Keratinocyte (primary cell): ENCODE measurements at regions not wholly inside any gene's neighbourhood (a gene's known extent, or its start where the extent isn't known, plus 50 kb on each side); places are given as distances from the start of the nearest gene placed in this dataset.

Source experiments
- DNase-seq: peaks from one replicate; pipeline ENCODE4 v3.0.0-alpha.2; 2011; ENCODE audit warnings: low read depth, missing footprints, low spot score
- FAIRE-seq: peaks from 2 replicates; lab custom pipeline; 2011; peaks lifted over from hg19 to GRCh38; lab: Jason Lieb, UNC
- H2AFZ ChIP-seq: 2 replicates; pipeline ENCODE4 v1.6.0; 2012; ENCODE audit warnings: low read length, control low read depth, inconsistent platforms; ENCODE audit not compliant: control insufficient read depth
- H3K27ac ChIP-seq: 2 replicates; pipeline ENCODE4 v1.5.1; 2011; ENCODE audit warnings: low read length; ENCODE audit not compliant: control insufficient read depth, insufficient read depth
- H3K27me3 ChIP-seq: 3 replicates; pipeline ENCODE4 v1.6.0; 2011; ENCODE audit warnings: low read length; ENCODE audit not compliant: control insufficient read depth, insufficient read depth; ENCODE audit errors: extremely low read depth
- H3K36me3 ChIP-seq, 2 experiments: 2 replicates in 1 of 2; 3 replicates in 1 of 2; pipeline ENCODE4 v1.5.1; 2011; ENCODE audit warnings: low read length in 2 of 2, mild to moderate bottlenecking in 1 of 2; ENCODE audit not compliant: control insufficient read depth in 2 of 2, insufficient read depth in 2 of 2; ENCODE audit errors: extremely low read depth in 1 of 2
- H3K4me1 ChIP-seq: 3 replicates; pipeline ENCODE4 v1.5.1; 2011; ENCODE audit warnings: low read length; ENCODE audit not compliant: control insufficient read depth, insufficient read depth; ENCODE audit errors: extremely low read depth
- H3K4me2 ChIP-seq: 3 replicates; pipeline ENCODE4 v1.6.0; 2011; ENCODE audit warnings: low read depth, low read length; ENCODE audit not compliant: control insufficient read depth, insufficient read depth; ENCODE audit errors: extremely low read depth
- H3K4me3 ChIP-seq, 3 experiments: fragments of 200-600 bp in 1 of 3; sonication (generic) in 1 of 3; 2 replicates in 2 of 3; 3 replicates in 1 of 3; pipeline ENCODE4 v1.5.1; 2011 to 2016; ENCODE audit warnings: low read length in 3 of 3, mild to moderate bottlenecking in 3 of 3, control low read depth in 2 of 3, inconsistent platforms in 1 of 3, low read depth in 1 of 3, mixed read lengths in 1 of 3, mixed run types in 1 of 3, moderate library complexity in 1 of 3; ENCODE audit not compliant: control insufficient read depth in 2 of 3, insufficient read depth in 2 of 3; ENCODE audit errors: extremely low read depth in 1 of 3
- H3K79me2 ChIP-seq: 2 replicates; pipeline ENCODE4 v1.6.0; 2012; ENCODE audit warnings: low read length; ENCODE audit not compliant: control insufficient read depth, insufficient read depth
- H3K9ac ChIP-seq: 3 replicates; pipeline ENCODE4 v1.6.0; 2011; ENCODE audit warnings: low read length; ENCODE audit not compliant: control insufficient read depth, insufficient read depth; ENCODE audit errors: extremely low read depth
- H3K9me1 ChIP-seq: 3 replicates; pipeline ENCODE4 v1.6.0; 2011; ENCODE audit warnings: low read length; ENCODE audit not compliant: control insufficient read depth, insufficient read depth; ENCODE audit errors: extremely low read depth
- H3K9me3 ChIP-seq: 2 replicates; pipeline ENCODE4 v1.5.1; 2012; ENCODE audit warnings: low read depth, low read length; ENCODE audit not compliant: control insufficient read depth
- H4K20me1 ChIP-seq: 3 replicates; pipeline ENCODE4 v1.6.0; 2011; ENCODE audit warnings: low read length; ENCODE audit not compliant: control insufficient read depth, insufficient read depth; ENCODE audit errors: extremely low read depth
- CTCF ChIP-seq, 3 experiments: IDR thresholded peaks in 1 of 3; conservative IDR thresholded peaks in 1 of 3; optimal IDR thresholded peaks in 1 of 3; 2 replicates in 2 of 3; 3 replicates in 1 of 3; pipeline versions ENCODE3 to v1.5.1; 2011; ENCODE audit warnings: low read length in 3 of 3, mild to moderate bottlenecking in 3 of 3, moderate library complexity in 2 of 3, control low read depth in 1 of 3, inconsistent platforms in 1 of 3; ENCODE audit not compliant: insufficient read depth in 2 of 3; ENCODE audit errors: extremely low read depth in 1 of 3
- EZH2 ChIP-seq: IDR thresholded peaks from one replicate; pipeline ENCODE4 v1.6.1; 2012; ENCODE audit warnings: inconsistent platforms, mild to moderate bottlenecking, low read length, moderate library complexity
- dilution Hi-C: fragments of 300-500 bp; cut with MboI; formaldehyde crosslinking; loops from one replicate; pipeline ENCODE4 v1.7.0; 2020; ENCODE audit warnings: low sequenced_read_pairs; ENCODE audit not compliant: extremely low pct_ligation_motif_present

DNA sequence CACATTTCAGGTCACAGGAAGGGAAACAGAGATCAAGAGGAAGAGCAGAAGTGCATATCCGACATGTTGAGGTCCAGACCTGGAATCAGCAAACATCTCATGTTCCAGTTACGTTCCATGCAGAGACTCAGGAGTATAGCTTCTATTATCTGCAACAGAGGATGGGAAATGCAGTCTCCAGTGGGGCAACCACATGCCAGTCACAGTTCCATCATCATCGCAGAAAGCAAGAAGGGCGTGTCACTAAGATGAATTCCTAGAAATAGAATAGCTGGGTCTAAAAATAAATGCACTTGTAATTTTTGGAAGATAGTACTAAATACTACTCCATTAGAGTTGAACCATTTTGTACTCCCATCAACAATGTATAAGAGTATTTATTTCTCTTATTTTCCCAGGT is 133.2 kb upstream of the MDFIC start:
- Histone ChIP-seq H3K9ac (no peak overlapping the region), H4K20me1 (no peaks in the 10 kb centered on the region), H3K4me2 (no peak overlapping the region), H3K4me3 (no peak overlapping the region), H3K27ac (no peak overlapping the region), H3K36me3 (no peaks in the 10 kb centered on the region), H3K79me2 (no peaks in the 10 kb centered on the region), H3K9me3 (no peaks in the 10 kb centered on the region), H3K4me1 (peaks cover 17% of the 10 kb centered on the region), H2AFZ (no peak overlapping the region), H3K9me1 (no peaks in the 10 kb centered on the region), H3K27me3 (no peaks in the 10 kb centered on the region)
- no peak for FAIRE-seq
- no peak for TF ChIP-seq CTCF (optimal IDR thresholded peaks at IDR 0.05 in 1 of 3, IDR thresholded peaks at IDR 0.05 in 1 of 3, conservative IDR thresholded peaks at IDR 0.05 in 1 of 3; ENCODE audit: extremely low read depth in 1 of 3, insufficient read depth in 2 of 3, low read length in 3 of 3)
- no peak for TF ChIP-seq EZH2
- no peak for DNase-seq
- dilution Hi-C loops: no loop called here

DNA sequence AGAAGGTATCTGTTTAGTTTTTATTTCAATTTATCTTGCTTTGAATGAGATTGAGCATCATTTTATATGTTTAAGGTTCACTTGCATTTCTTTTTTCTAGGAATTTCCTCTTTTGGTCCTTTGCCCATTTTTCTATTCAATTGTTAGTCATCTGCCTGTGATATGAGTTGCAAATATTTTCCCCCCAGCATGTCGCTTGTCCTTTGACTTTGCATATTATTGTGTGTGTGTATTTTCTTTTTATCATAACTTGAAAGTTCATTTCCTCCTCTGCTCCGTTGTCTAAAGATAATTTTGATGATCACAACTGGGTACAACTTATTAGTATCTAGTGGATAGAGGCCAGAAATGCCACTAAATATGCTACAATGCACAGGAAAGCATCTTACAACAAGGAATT is 132.7 kb upstream of the MDFIC start:
- no peak for TF ChIP-seq CTCF (optimal IDR thresholded peaks at IDR 0.05 in 1 of 3, IDR thresholded peaks at IDR 0.05 in 1 of 3, conservative IDR thresholded peaks at IDR 0.05 in 1 of 3; ENCODE audit: extremely low read depth in 1 of 3, insufficient read depth in 2 of 3, low read length in 3 of 3)
- TF ChIP-seq EZH2: no peak
- Histone ChIP-seq H3K4me2 (no peak overlapping the region), H3K4me1 (peaks cover 17% of the 10 kb centered on the region), H3K9me3 (no peaks in the 10 kb centered on the region), H3K9me1 (no peaks in the 10 kb centered on the region), H3K27me3 (no peaks in the 10 kb centered on the region), H3K36me3 (no peaks in the 10 kb centered on the region), H3K27ac (no peak overlapping the region), H3K79me2 (no peaks in the 10 kb centered on the region), H4K20me1 (no peaks in the 10 kb centered on the region), H3K9ac (no peak overlapping the region), H2AFZ (no peak overlapping the region), H3K4me3 (no peak overlapping the region)
- dilution Hi-C loops: no loop called here
- FAIRE-seq (no peak), DNase-seq (no peak)
